Testis (tissue), 2 donors: ENCODE measurements at regions not wholly inside any gene's neighbourhood (a gene's known extent, or its start where the extent isn't known, plus 50 kb on each side); places are given as distances from the start of the nearest gene placed in this dataset.

Source experiments
- DNase-seq: peaks from one replicate; pipeline ENCODE4 v3.0.0-alpha.2; 2019
- H3K27ac ChIP-seq, 2 donors: fragments of 200-600 bp; sonication (generic); one replicate each; pipeline ENCODE4 v1.5.1; 2019
- H3K27me3 ChIP-seq: fragments of 200-600 bp; sonication (generic); one replicate; pipeline ENCODE4 v1.5.1; 2019
- H3K36me3 ChIP-seq: fragments of 200-600 bp; sonication (generic); one replicate; pipeline ENCODE4 v1.5.1; 2017; ENCODE audit warnings: low read depth; ENCODE audit errors: missing control alignments
- H3K4me1 ChIP-seq: fragments of 200-600 bp; sonication (generic); one replicate; pipeline ENCODE4 v1.5.1; 2019
- H3K4me3 ChIP-seq, 2 donors: fragments of 200-600 bp; sonication (generic); one replicate each; pipeline ENCODE4 v1.5.1; 2017 to 2019
- H3K9me3 ChIP-seq: fragments of 200-600 bp; sonication (generic); one replicate; pipeline ENCODE4 v1.5.1; 2017
- CTCF ChIP-seq, 3 experiments: fragments of 450-650 bp in 2 of 3; fragments of 200-600 bp in 1 of 3; sonication (generic) in 1 of 3; IDR thresholded peaks; one replicate each; pipeline ENCODE4 v1.5.1; 2016 to 2019; ENCODE audit warnings: antibody characterized with exemption in 3 of 3, mild to moderate bottlenecking in 2 of 3, moderate library complexity in 1 of 3
- POLR2A ChIP-seq: fragments of 450-650 bp; IDR thresholded peaks from one replicate; pipeline ENCODE4 v1.6.1; 2017; ENCODE audit warnings: antibody characterized with exemption, mild to moderate bottlenecking, moderate library complexity
- WGBS, 2 donors: methylation state at CpG; one replicate each; pipeline ENCODE4 v1.1.5; 2018; 5-methylcytosine and 5-hydroxymethylcytosine counted together
- intact Hi-C: fragments of 100-400 bp; cut with DNase I; formaldehyde crosslinking; loops from one replicate; pipeline ENCODE4 v1.15.1; 2023; ENCODE audit warnings: low total_unique reads

DNA sequence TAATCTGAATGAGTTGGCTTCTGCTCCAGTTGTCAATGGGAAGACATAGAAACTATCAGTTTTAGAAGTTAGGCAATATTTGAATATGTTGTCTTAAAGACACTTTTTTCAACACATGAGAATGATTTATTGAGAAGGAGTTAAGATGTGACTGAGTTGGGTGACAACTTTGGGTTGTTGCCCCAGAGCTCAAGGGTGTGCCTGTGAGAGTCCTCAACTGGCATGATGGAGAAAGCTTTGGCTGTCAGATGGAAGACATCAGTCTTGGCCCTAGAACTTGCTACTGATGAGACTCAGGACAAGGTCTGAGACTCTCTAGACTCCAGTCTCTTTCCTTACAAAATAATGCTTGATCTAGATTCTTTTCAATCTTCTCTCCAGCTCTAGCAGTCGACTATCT, 69.0 kb upstream of the CTAGE1 start:
- H3K27me3 ChIP-seq = no peaks in the 10 kb centered on the region
- 76 to 89% methylated on average over 1 of the region's 1 CpG for WGBS, 2 donors
- H3K9me3 ChIP-seq = no peaks in the 10 kb centered on the region
- DNase-seq = no peak
- H3K27ac ChIP-seq = no peak overlapping the region
- intact Hi-C loops = no loop called here
- H3K4me1 ChIP-seq = peaks cover 3% of the 10 kb centered on the region
- no peak for TF ChIP-seq POLR2A
- TF ChIP-seq CTCF (IDR thresholded peaks at IDR 0.05) = no peak
- no peak overlapping the region for H3K4me3 ChIP-seq
- H3K36me3 ChIP-seq = no peaks in the 10 kb centered on the region

GRCh38 chr18:22488554-22488953, 70.8 kb upstream of the CTAGE1 start:
- no peaks in the 10 kb centered on the region for H3K27me3 ChIP-seq
- no peaks in the 10 kb centered on the region for H3K9me3 ChIP-seq
- intact Hi-C loops = no loop called here
- TF ChIP-seq CTCF (IDR thresholded peaks at IDR 0.05) = no peak
- no peak for TF ChIP-seq POLR2A
- H3K36me3 ChIP-seq = no peaks in the 10 kb centered on the region
- H3K4me3 ChIP-seq = no peak overlapping the region
- DNase-seq = peak; percentile 49
- 46 to 51% methylated on average over 5 of the region's 5 CpGs for WGBS, 2 donors
- peaks cover 3% of the 10 kb centered on the region for H3K4me1 ChIP-seq
- H3K27ac ChIP-seq = no peak overlapping the region

DNA sequence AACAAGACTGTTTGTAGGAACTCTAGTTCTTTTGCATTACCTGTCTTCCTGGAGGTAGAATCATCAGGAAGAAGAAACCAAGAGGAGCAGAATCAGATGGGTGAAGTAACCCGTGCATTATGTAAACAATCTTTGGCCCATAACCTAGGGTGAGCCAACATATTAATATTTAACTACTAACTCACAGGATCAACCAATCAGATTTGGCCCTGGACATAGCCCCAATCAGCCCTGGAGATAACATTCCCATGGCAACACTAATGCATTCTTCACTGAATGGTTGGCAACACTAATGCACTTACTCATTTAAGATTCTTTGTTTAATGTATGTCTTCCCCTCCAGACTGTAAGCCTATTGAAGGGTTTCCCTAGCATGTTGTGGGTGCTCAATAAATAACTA, 72.0 kb upstream of the CTAGE1 start:
- peaks cover 3% of the 10 kb centered on the region for H3K4me1 ChIP-seq
- no peak for TF ChIP-seq POLR2A
- TF ChIP-seq CTCF (IDR thresholded peaks at IDR 0.05) = no peak
- no peaks in the 10 kb centered on the region for H3K36me3 ChIP-seq
- no peak overlapping the region for H3K27ac ChIP-seq
- no peaks in the 10 kb centered on the region for H3K9me3 ChIP-seq
- no peak for DNase-seq
- intact Hi-C loops = loop anchor here (10.0 kb wide), 1 partner anchor 55 kb away; no protein-coding TSS in a partner anchor
- no peak overlapping the region for H3K4me3 ChIP-seq
- H3K27me3 ChIP-seq = no peaks in the 10 kb centered on the region
- 72 to 90% methylated on average over 1 of the region's 1 CpG for WGBS, 2 donors

- intact Hi-C loops = loop anchor here (10.0 kb wide), 1 partner anchor 54 kb away; no protein-coding TSS in a partner anchor
- Histone ChIP-seq H3K9me3 (no peaks in the 10 kb centered on the region), H3K36me3 (no peaks in the 10 kb centered on the region), H3K27me3 (no peaks in the 10 kb centered on the region), H3K4me1 (peaks cover 3% of the 10 kb centered on the region), H3K4me3 (no peak overlapping the region), H3K27ac (no peak overlapping the region)
- 49 to 52% methylated on average over 4 of the region's 4 CpGs for WGBS, 2 donors
- TF ChIP-seq CTCF (IDR thresholded peaks at IDR 0.05) (no peak), POLR2A (no peak)
- DNase-seq = no peak
Measured at GRCh38 chr18:22490429-22490846, 72.7 kb upstream of the CTAGE1 start.

- Histone ChIP-seq H3K9me3 (no peaks in the 10 kb centered on the region), H3K4me3 (no peak overlapping the region), H3K27me3 (no peaks in the 10 kb centered on the region), H3K4me1 (no peaks in the 10 kb centered on the region), H3K36me3 (no peaks in the 10 kb centered on the region), H3K27ac (no peak overlapping the region)
- no peak for DNase-seq
- intact Hi-C loops = loop anchor here (10.0 kb wide), 1 partner anchor 52 kb away; no protein-coding TSS in a partner anchor
- TF ChIP-seq POLR2A (no peak), CTCF (IDR thresholded peaks at IDR 0.05) (no peak)
Measured at GRCh38 chr18:22493255-22493654, 75.5 kb upstream of the CTAGE1 start.
